ENCODE measurements at regions not wholly inside any gene's neighbourhood (a gene's known extent, or its start where the extent isn't known, plus 50 kb on each side); places are given as distances from the start of the nearest gene placed in this dataset.
A peak's percentile ranks its signal among the peaks of the same experiment; 100 is the strongest.

GRCh38 chr1:221069986-221070385 is 190.7 kb downstream of the HLX start:
- DNase-seq (ENCODE audit: low read depth): no peak

- no peak for DNase-seq (ENCODE audit: low read depth)
These were observed 192.5 kb downstream of the HLX start for GRCh38 chr1:221071777-221072176.

- no peak for DNase-seq (ENCODE audit: low read depth)
These were observed 193.0 kb downstream of the HLX start for GRCh38 chr1:221072214-221072613.

GRCh38 chr1:221074332-221074731 is 195.1 kb downstream of the HLX start:
- no peak for DNase-seq (ENCODE audit: low read depth)

DNA sequence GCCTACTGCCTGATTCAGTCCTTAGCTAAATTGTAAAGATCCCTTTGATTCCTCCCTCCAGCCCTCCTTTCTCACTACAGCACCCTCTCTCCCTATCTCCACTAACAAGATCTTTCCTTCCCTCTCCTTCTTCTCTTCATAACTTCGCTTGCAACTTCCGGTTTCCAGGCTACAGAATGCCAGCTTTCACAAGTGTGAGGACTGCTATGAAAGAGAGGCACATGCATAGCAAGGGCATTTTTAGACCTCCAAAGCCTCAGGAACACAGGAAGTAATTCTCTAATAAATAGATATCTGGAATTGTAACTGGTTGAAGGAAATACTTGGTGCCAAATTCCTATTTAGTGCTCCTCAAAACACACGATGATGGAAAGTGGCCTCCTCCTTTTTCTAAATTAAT is 196.7 kb downstream of the HLX start:
- no peak for DNase-seq (ENCODE audit: low read depth)

DNA sequence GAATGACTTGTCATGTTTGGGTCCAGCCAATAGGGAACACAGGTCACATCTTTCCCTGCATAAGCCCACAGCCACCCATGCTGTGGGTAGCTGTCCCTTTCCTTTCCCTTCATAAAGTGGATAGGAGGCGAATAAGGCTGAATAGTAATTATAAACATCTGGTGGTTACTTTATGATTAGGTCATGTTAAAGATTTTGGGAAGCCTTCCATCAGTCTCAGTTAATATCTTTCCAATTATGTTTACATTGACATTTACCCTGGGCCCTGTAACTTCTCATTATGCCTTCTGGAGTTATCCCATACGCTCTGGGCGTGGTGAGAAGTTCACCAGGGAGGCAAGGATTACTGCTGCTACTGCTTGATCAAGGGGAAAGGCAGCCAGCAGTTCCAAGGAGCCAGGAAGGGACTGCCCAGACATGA is 197.2 kb downstream of the HLX start:
- peak; percentile 39 for DNase-seq (ENCODE audit: low read depth)

- no peak for DNase-seq (ENCODE audit: low read depth)
These were observed 199.2 kb downstream of the HLX start for GRCh38 chr1:221078260-221078965.

DNA sequence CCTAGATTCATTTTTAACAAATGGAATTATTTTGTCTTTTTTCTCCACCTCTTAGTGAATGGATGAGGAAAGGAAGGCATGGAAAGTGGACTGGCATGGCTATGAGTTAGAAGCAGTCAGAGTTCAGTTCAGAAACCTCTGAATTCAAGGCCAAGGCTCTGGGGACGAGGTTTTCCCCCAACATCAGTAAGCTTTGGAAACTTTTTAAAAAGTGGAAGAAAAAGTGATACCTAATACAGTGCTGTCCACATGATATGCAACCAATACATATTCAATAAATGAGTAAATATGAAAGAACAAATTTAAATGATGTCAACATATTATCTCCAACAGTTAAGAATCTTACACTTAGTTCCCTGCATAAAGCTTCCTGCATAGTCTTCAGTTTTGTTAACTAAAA is 204.7 kb downstream of the HLX start:
- no peak for DNase-seq (ENCODE audit: low read depth)

DNA sequence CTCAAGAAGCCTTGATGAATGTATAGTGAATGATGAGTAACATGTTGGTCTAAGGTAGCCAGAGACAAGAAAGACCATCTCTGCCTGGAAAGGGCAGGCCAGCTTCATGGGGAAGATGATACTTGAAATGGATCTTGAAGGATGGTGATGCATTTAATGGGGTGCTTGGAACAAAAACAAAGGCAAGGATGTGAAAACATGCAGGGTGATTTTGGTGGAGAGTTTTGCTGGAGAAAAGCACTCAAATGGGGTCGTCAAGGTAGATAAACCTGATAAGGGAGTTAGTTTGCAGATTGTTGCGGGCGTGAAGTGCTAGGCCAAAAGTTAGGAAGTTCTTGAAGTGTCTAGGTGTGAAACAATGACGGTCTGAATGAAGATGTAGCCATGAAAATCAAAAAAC is 205.4 kb downstream of the HLX start:
- no peak for DNase-seq (ENCODE audit: low read depth)

DNA sequence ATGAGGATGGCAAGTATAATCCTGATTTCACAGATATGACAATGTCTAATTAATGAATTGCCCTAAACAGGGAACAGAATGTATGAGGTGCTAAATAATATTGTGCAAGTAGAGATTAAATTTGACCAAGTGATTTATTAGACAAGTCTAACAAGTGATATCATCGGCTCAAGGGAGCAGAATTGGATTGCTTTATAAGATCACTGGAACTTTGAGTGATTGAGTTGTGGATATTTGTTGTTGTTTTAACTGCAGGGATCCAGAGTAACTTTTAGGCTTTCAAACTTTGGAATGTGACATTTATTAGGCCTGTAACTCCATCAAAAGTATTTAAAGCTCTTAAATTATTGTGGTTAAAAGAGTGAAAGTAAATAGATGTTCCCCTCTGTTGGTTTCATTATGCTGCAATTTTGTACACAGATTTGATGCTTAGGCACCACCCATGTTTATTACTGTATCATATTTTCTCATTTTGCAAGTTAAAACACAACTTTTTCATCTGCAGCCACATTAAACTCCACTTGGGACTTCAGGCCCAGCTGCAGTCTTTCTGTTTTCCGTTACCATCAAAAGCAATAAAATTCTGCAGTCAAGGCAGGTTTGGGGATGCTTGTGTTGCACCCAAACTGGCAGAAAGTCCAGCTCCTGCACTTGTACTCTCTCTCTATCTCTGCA is 206.6 kb downstream of the HLX start:
- no peak for DNase-seq (ENCODE audit: low read depth)

DNA sequence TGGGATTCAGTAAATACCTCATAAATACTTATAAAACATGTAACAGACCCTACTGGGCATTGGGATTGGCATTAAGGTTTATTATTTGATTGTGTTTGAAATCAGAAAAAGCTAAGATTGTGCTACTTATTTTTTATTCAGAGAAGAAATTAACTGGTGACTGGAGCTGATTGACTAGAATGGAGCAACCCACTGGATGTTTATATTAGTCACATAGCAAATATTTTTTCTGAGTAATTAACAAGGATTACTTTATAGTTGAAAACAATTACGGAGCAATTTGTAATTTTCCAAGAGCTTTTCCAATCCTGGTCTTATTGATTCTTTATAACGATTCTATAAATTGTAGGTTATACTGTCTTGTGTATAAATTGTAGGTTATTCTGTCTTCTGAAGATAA is 208.7 kb downstream of the HLX start:
- no peak for DNase-seq (ENCODE audit: low read depth)

DNA sequence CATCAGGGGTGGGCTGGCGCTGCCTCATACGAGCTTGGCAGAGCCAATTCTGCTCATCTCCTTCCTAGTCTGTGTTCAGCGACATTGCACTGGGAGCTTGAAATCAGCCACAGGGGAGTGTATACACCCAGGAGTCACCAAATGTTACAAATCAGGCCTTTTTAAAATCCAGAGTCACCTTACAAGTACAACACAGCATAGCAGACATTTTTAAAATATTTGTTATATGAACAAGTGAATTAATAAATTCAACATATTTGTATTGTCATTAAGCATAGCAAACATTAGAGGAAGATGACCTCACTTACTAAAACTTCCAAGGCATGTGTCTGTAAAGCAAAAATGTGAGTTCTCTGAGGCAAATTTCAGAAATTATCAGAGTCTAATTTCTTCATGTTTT is 210.0 kb downstream of the HLX start:
- DNase-seq (ENCODE audit: low read depth): no peak

DNA sequence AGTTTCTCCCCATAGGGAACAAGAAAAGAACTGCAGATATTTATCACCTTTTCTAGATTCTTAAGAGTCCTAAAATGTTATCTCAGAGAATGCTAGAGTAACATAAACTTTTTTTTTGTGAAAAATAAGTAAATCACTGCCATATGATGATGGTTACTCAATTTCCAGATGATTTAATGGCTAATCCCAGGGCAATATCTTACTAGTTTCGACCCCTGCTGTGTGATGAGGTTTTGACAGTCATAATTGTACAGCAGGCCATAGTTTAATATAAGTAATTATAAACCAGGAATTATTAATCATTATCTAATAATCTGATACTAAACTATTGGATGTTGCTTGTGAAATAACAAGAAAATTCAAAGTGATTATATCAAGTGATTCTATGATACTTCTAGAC is 210.6 kb downstream of the HLX start:
- no peak for DNase-seq (ENCODE audit: low read depth)

DNA sequence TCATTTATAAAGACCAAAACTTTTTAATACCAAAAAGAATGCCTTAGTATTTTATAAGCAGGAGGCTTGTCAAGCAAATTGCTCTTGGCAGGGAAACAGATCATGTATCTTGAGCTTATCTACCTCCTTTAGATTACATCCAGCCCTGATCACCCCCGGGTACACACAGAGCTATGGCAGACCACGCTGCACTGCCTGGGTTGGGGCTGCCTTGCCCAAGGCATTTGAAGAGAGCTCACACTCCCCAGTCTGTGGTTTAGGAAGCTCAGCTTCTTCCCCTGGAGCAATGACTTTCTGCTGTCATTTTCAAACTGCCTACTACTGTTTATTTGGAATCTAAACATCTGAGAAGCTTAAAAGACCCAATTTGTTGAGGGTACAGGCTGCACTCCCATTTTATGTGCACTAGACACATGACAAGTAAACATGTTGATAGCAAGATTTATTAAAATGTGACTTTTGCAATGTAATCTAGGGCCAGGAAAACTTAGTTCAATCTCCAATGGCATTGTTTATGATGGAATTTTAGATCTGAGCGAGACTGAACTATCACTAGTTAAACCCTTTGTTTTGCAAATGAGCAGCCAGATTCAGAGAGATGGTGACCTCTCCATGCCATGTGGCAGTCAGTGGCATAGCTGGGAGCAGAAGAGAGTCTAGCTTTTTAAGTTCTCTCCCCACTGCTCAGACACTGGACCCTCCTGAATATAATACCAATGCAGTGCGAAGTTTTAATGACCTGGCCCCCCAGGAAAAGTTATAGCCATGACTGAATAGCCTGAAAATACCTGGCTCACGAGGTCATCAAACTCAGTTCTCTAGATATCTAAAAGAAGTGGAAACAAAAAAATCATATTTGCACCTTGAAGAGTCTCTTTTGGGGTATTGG is 214.9 kb downstream of the HLX start:
- DNase-seq (ENCODE audit: low read depth): no peak

DNA sequence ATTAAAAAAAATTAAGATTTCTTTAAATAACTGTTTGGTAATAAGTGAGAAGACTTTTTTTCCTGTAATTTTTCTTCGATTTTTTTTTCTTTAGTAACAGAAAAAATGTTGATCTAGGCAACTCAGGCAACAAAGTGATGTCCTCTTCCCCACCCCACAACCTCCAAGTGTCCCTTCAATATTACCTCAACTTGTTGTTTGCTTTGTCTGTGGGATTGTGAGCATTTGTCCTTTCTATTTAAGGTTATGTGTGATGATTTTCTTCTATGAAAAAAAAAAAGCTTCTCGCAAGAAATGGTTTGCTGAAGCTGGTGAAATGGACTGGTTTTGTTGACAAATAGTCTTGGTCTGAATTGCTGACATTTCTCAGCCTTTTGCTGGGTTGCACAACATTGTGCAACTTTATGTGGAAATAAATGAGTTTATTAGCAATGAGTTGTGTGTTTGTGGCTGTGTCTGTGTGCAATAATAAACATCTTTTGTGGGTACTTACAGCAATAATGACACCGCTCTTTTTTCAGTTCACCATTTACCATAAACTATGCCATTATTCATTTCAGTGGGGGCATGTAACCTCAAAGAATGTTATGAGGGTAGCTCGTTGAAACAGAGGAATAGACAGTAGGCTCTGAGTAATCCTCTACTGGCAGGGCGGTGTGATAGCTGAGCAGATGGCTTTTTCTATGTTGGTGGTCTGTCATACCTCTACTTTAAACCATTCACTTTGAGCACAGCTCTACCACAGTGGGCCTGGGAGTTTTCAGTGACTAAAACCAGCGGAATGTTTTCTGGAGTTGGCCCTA is 218.4 kb downstream of the HLX start:
- DNase-seq (ENCODE audit: low read depth): peak; percentile 63

DNA sequence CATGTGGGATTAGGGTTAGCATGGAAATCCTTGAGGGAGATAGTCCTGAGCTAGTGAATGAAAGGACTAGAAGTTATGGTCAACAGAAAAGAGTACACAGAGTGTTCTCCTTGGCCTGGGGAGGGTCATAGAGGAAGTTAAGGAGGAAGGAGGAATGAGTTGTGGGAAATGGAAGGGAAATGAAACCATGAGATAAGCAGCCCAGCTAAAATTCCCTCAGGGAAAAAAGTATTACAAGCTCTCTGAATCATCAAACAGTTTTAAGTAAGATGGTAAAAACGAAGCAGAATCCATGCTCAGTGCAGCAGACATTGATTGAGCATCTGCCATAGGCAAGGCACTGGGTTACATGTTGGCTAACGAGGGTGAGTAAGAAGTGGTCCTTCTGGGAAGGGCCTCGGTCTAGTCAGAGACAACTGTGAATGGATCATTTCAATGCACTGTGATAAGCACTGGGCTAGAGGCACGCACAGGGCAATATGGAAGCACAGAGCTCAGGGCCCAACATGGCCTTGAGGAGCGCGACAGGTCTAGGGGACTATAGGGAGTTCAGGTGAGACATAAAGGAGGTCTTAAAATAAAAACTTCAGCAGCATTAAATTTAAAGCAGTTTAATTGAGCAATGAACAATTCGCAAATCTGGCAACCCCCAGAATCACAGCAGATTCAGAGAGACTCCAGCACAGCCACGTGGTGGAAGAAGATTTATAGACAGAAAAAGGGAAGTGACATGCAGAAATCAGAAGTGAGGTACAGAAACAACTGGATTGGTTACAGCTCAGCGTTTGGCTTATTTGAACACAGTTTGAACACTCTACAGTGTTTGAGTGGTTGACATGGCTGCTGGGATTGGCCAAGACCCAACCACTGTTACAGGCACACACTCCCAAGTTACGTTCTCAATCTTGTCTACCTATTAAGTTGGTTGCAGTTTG is 219.5 kb downstream of the HLX start:
- DNase-seq (ENCODE audit: low read depth): no peak

- DNase-seq (ENCODE audit: low read depth): no peak
These were observed 220.7 kb downstream of the HLX start for GRCh38 chr1:221099747-221100595.

DNA sequence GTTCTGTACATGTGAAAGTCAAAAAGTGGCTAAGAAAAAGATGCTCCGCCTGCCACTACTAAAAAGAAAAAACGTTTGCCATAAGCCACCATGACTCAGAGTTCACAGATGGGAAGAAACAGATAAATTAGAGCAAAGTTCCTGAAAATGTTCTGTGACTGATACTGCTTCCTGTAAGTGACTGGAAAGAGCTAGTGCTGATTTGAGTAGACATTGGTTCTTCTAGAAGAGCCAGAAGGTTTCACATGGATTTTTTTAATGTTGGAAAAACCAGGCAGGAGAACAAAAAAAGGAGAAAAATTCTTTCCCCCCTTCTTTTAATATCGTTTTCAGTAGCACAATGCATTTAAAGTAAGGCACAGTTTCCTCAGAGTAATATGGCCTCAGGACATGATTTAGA is 221.4 kb downstream of the HLX start:
- DNase-seq (ENCODE audit: low read depth): peak; percentile 57

DNA sequence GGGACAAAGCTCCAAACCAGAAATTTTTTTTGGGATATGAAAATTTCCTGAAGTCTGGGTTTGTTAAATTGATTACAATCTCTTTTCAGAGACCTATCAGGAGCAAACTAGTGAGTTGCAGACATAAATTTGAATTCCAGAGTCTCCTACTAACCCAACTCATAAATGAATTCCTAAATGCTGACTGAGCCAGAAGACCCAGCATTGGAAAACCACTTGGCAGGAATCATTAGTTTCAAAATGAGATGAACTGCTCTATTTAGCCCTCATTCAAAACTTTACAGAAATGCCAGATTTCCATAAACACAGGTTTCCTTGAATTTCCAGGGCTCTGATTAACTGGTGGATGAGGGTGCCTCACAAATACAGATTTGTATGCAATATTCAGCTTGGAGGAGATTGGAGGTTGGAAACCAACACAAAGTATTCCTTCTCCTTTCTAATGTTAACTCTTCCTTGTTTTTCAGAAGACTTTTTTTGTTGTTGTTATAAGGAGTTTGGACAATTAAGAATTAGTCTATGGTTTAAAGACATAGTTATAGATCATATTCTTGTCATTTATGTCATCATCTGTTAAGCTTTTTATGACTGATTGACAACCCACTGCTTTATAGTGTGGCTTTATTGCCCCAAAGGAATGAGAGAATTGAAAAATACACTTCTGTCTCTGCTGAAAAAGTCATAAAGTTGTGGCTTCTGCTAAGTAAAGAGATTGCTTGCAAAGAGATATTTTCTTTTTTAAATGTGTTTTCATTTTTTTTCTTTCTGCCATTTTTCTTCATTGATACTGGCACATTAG is 222.8 kb downstream of the HLX start:
- no peak for DNase-seq (ENCODE audit: low read depth)

All from fibroblast of the conjunctiva (primary cell).